Vagina (tissue), 2 donors: ENCODE measurements at regions not wholly inside any gene's neighbourhood (a gene's known extent, or its start where the extent isn't known, plus 50 kb on each side); places are given as distances from the start of the nearest gene placed in this dataset.
A peak's percentile ranks its signal among the peaks of the same experiment; 100 is the strongest.

ENCODE experiments used
- DNase-seq, 2 donors: peaks; one replicate each; pipeline ENCODE4 v3.0.0-alpha.2; 2017; ENCODE audit errors: extremely low spot score in 2 of 2
- H3K27ac ChIP-seq: fragments of 200-600 bp; sonication (generic); one replicate; pipeline ENCODE4 v1.5.1; 2019
- H3K27me3 ChIP-seq: fragments of 200-600 bp; sonication (generic); one replicate; pipeline ENCODE4 v1.5.1; 2019
- H3K36me3 ChIP-seq, 2 donors: fragments of 200-600 bp; sonication (generic); one replicate each; pipeline ENCODE4 v1.5.1; 2017 to 2019
- H3K4me1 ChIP-seq: fragments of 200-600 bp; sonication (generic); one replicate; pipeline ENCODE4 v1.5.1; 2019
- H3K4me3 ChIP-seq, 2 donors: fragments of 200-600 bp; sonication (generic); 1 replicate in 1 of 2; 2 replicates in 1 of 2; pipeline ENCODE4 v1.5.1; 2016 to 2019
- H3K9me3 ChIP-seq: fragments of 200-600 bp; sonication (generic); one replicate; pipeline ENCODE4 v1.5.1; 2019
- CTCF ChIP-seq, 3 experiments: fragments of 450-650 bp in 2 of 3; fragments of 200-600 bp in 1 of 3; sonication (generic) in 1 of 3; IDR thresholded peaks; one replicate each; pipeline ENCODE4 v1.5.1; 2017 to 2019; ENCODE audit warnings: antibody characterized with exemption in 3 of 3, mild to moderate bottlenecking in 2 of 3, moderate library complexity in 2 of 3
- POLR2A ChIP-seq, 2 donors: fragments of 450-650 bp; IDR thresholded peaks; one replicate each; pipeline ENCODE4 v1.6.1; 2017; ENCODE audit warnings: antibody characterized with exemption in 2 of 2, mild to moderate bottlenecking in 2 of 2, moderate library complexity in 2 of 2
- POLR2AphosphoS5 ChIP-seq, 2 donors: sonication (generic); formaldehyde crosslinking; IDR thresholded peaks; one replicate each; pipeline ENCODE4 v1.9.0; 2017; ENCODE audit warnings: antibody characterized with exemption in 2 of 2, mild to moderate bottlenecking in 2 of 2, low read depth in 1 of 2; ENCODE audit not compliant: insufficient read depth in 1 of 2
- intact Hi-C: fragments of 100-400 bp; cut with DNase I; formaldehyde crosslinking; loops from one replicate; pipeline ENCODE4 v1.15.1; 2023

- intact Hi-C loops: no loop called here
- TF ChIP-seq POLR2AphosphoS5 (IDR thresholded peaks at IDR 0.05; ENCODE audit: insufficient read depth in 1 of 2, low read depth in 1 of 2): no peak
These were observed 163.8 kb upstream of the MVB12B start for GRCh38 chr9:126162611-126163381.

GRCh38 chr9:126164796-126165525, 161.7 kb upstream of the MVB12B start:
- H3K4me1 ChIP-seq: no peaks in the 10 kb centered on the region
- no peak for TF ChIP-seq POLR2AphosphoS5 (IDR thresholded peaks at IDR 0.05; ENCODE audit: insufficient read depth in 1 of 2, low read depth in 1 of 2)
- TF ChIP-seq CTCF (IDR thresholded peaks at IDR 0.05): no peak
- TF ChIP-seq POLR2A (IDR thresholded peaks at IDR 0.05): no peak
- H3K9me3 ChIP-seq: no peaks in the 10 kb centered on the region
- H3K4me3 ChIP-seq: no peak overlapping the region
- no peak overlapping the region for H3K27ac ChIP-seq
- no peaks in the 10 kb centered on the region for H3K27me3 ChIP-seq
- H3K36me3 ChIP-seq: no peaks in the 10 kb centered on the region
- intact Hi-C loops: no loop called here
- peak; percentile 60 to 74 for DNase-seq

More at GRCh38 chr9:126162611-126163381, 163.8 kb upstream of the MVB12B start:
- no peak overlapping the region for H3K4me3 ChIP-seq
- no peaks in the 10 kb centered on the region for H3K9me3 ChIP-seq
- H3K27ac ChIP-seq: no peak overlapping the region
- no peaks in the 10 kb centered on the region for H3K36me3 ChIP-seq
- H3K27me3 ChIP-seq: no peaks in the 10 kb centered on the region
- no peaks in the 10 kb centered on the region for H3K4me1 ChIP-seq
- DNase-seq: peak; percentile 71 to 93

- intact Hi-C loops: no loop called here
- H3K27me3 ChIP-seq: no peaks in the 10 kb centered on the region
- H3K4me1 ChIP-seq: no peaks in the 10 kb centered on the region
- DNase-seq: peak; percentile 8 to 64
- TF ChIP-seq POLR2AphosphoS5 (IDR thresholded peaks at IDR 0.05; ENCODE audit: insufficient read depth in 1 of 2, low read depth in 1 of 2) (no peak), POLR2A (IDR thresholded peaks at IDR 0.05) (no peak), CTCF (IDR thresholded peaks at IDR 0.05) (no peak)
- H3K9me3 ChIP-seq: no peaks in the 10 kb centered on the region
- no peak overlapping the region for H3K27ac ChIP-seq
- H3K36me3 ChIP-seq: no peaks in the 10 kb centered on the region
- no peak overlapping the region for H3K4me3 ChIP-seq
These were observed 160.9 kb upstream of the MVB12B start for GRCh38 chr9:126165755-126166154.

- peak; percentile 67 to 71 for DNase-seq
- H3K27ac ChIP-seq: no peak overlapping the region
- H3K4me3 ChIP-seq: no peak overlapping the region
- TF ChIP-seq POLR2A (IDR thresholded peaks at IDR 0.05) (no peak), POLR2AphosphoS5 (IDR thresholded peaks at IDR 0.05; ENCODE audit: insufficient read depth in 1 of 2, low read depth in 1 of 2) (no peak), CTCF (IDR thresholded peaks at IDR 0.05) (no peak)
- H3K4me1 ChIP-seq: no peaks in the 10 kb centered on the region
- no peaks in the 10 kb centered on the region for H3K9me3 ChIP-seq
- H3K36me3 ChIP-seq: no peaks in the 10 kb centered on the region
- intact Hi-C loops: no loop called here
- H3K27me3 ChIP-seq: no peaks in the 10 kb centered on the region
These were observed 160.3 kb upstream of the MVB12B start for GRCh38 chr9:126166291-126166690.

GRCh38 chr9:126166866-126167265, 159.8 kb upstream of the MVB12B start:
- intact Hi-C loops: no loop called here
- no peaks in the 10 kb centered on the region for H3K36me3 ChIP-seq
- H3K27me3 ChIP-seq: no peaks in the 10 kb centered on the region
- no peaks in the 10 kb centered on the region for H3K4me1 ChIP-seq
- no peaks in the 10 kb centered on the region for H3K9me3 ChIP-seq
- no peak for TF ChIP-seq POLR2A (IDR thresholded peaks at IDR 0.05)
- H3K4me3 ChIP-seq: no peak overlapping the region
- peak; percentile 52 to 88 for DNase-seq
- H3K27ac ChIP-seq: no peak overlapping the region

- H3K27me3 ChIP-seq: no peaks in the 10 kb centered on the region
- no peaks in the 10 kb centered on the region for H3K36me3 ChIP-seq
- H3K4me1 ChIP-seq: no peaks in the 10 kb centered on the region
- peak in 1 of 2 donors; percentile 72 for DNase-seq
- no peaks in the 10 kb centered on the region for H3K9me3 ChIP-seq
- no peak overlapping the region for H3K4me3 ChIP-seq
- intact Hi-C loops: no loop called here
- TF ChIP-seq POLR2AphosphoS5 (IDR thresholded peaks at IDR 0.05; ENCODE audit: insufficient read depth in 1 of 2, low read depth in 1 of 2): no peak
- no peak for TF ChIP-seq POLR2A (IDR thresholded peaks at IDR 0.05)
- no peak for TF ChIP-seq CTCF (IDR thresholded peaks at IDR 0.05)
- no peak overlapping the region for H3K27ac ChIP-seq
These were observed 156.9 kb upstream of the MVB12B start for GRCh38 chr9:126169736-126170135.
